Mucosa of rectum (tissue), 2 donors: ENCODE measurements at regions not wholly inside any gene's neighbourhood (a gene's known extent, or its start where the extent isn't known, plus 50 kb on each side); places are given as distances from the start of the nearest gene placed in this dataset.
"Not testable (repeated sequence)": the region's sequence is repeated elsewhere in the genome, so short reads cannot be mapped to it uniquely, and the experiment has no call there.

ENCODE experiments used
- H3K27ac ChIP-seq, 2 donors: one replicate each; pipeline ENCODE4 v1.7.0; 2013; ENCODE audit warnings: inconsistent platforms in 2 of 2, low read depth in 2 of 2, low read length in 2 of 2
- H3K27me3 ChIP-seq, 2 donors: one replicate each; pipeline ENCODE4 v1.7.0; 2013; ENCODE audit warnings: low read length in 2 of 2; ENCODE audit not compliant: control insufficient read depth in 2 of 2, insufficient read depth in 2 of 2
- H3K36me3 ChIP-seq, 2 donors: one replicate each; pipeline ENCODE4 v1.7.0; 2013; ENCODE audit warnings: low read length in 2 of 2; ENCODE audit not compliant: control insufficient read depth in 2 of 2, insufficient read depth in 2 of 2
- H3K4me1 ChIP-seq, 2 donors: one replicate each; pipeline ENCODE4 v1.7.0; 2013; ENCODE audit warnings: low read length in 2 of 2, mild to moderate bottlenecking in 1 of 2; ENCODE audit not compliant: control insufficient read depth in 2 of 2, insufficient read depth in 2 of 2
- H3K4me3 ChIP-seq, 2 donors: one replicate each; pipeline ENCODE4 v1.7.0; 2013; ENCODE audit warnings: low read length in 2 of 2
- H3K9ac ChIP-seq, 2 donors: one replicate each; pipeline ENCODE4 v1.7.0; 2013; ENCODE audit warnings: low read length in 2 of 2, low read depth in 1 of 2, mild to moderate bottlenecking in 1 of 2
- H3K9me3 ChIP-seq, 2 donors: one replicate each; pipeline ENCODE4 v1.7.0; 2013; ENCODE audit warnings: low read length in 2 of 2; ENCODE audit not compliant: control insufficient read depth in 2 of 2
- donor health status: healthy.
- donor health status: Normal muscosa, but diverticular disease.

GRCh38 chr21:17387030-17387617, 125.7 kb upstream of the CXADR start:
- Histone ChIP-seq H3K27ac (no peak overlapping the region), H3K4me1 (no peaks in the 10 kb centered on the region), H3K27me3 (no peaks in the 10 kb centered on the region), H3K9me3 (no peaks in the 10 kb centered on the region), H3K9ac (no peak overlapping the region), H3K36me3 (no peaks in the 10 kb centered on the region), H3K4me3 (no peak overlapping the region)

GRCh38 chr21:17388226-17388625, 124.6 kb upstream of the CXADR start:
- no peaks in the 10 kb centered on the region for H3K4me1 ChIP-seq
- no peak overlapping the region for H3K9ac ChIP-seq
- H3K36me3 ChIP-seq = no peaks in the 10 kb centered on the region
- no peaks in the 10 kb centered on the region for H3K27me3 ChIP-seq
- no peaks in the 10 kb centered on the region for H3K9me3 ChIP-seq
- no peak overlapping the region for H3K27ac ChIP-seq
- no peak overlapping the region for H3K4me3 ChIP-seq

- H3K4me1 ChIP-seq = no peaks in the 10 kb centered on the region
- no peaks in the 10 kb centered on the region for H3K27me3 ChIP-seq
- no peaks in the 10 kb centered on the region for H3K36me3 ChIP-seq
- no peak overlapping the region for H3K27ac ChIP-seq
- no peak overlapping the region for H3K9ac ChIP-seq
- no peak overlapping the region for H3K4me3 ChIP-seq
- no peaks in the 10 kb centered on the region for H3K9me3 ChIP-seq
Measured at GRCh38 chr21:17389311-17389710, 123.5 kb upstream of the CXADR start.

- Histone ChIP-seq H3K9ac (no peak overlapping the region), H3K27me3 (no peaks in the 10 kb centered on the region), H3K36me3 (no peaks in the 10 kb centered on the region), H3K27ac (no peak overlapping the region), H3K4me1 (no peaks in the 10 kb centered on the region), H3K9me3 (no peaks in the 10 kb centered on the region), H3K4me3 (no peak overlapping the region)
Measured at GRCh38 chr21:17390569-17390968, 122.3 kb upstream of the CXADR start.

- H3K9me3 ChIP-seq = no peaks in the 10 kb centered on the region
Measured at GRCh38 chr21:17391811-17392340, 121.0 kb upstream of the CXADR start.

GRCh38 chr21:17393413-17393812, 119.4 kb upstream of the CXADR start:
- Histone ChIP-seq H3K9me3 (no peaks in the 10 kb centered on the region), H3K27ac (no peak overlapping the region), H3K36me3 (no peaks in the 10 kb centered on the region), H3K4me1 (no peaks in the 10 kb centered on the region), H3K27me3 (no peaks in the 10 kb centered on the region), H3K4me3 (no peak overlapping the region), H3K9ac (no peak overlapping the region)

More at GRCh38 chr21:17391811-17392340, 121.0 kb upstream of the CXADR start:
- no peak overlapping the region for H3K9ac ChIP-seq
- no peaks in the 10 kb centered on the region for H3K4me1 ChIP-seq
- no peaks in the 10 kb centered on the region for H3K27me3 ChIP-seq
- H3K36me3 ChIP-seq = no peaks in the 10 kb centered on the region
- no peak overlapping the region for H3K27ac ChIP-seq
- no peak overlapping the region for H3K4me3 ChIP-seq

- Histone ChIP-seq H3K27ac (no peak overlapping the region), H3K9ac (no peak overlapping the region), H3K27me3 (no peaks in the 10 kb centered on the region)
Measured at GRCh38 chr21:17396948-17397347, 115.9 kb upstream of the CXADR start.

GRCh38 chr21:17397703-17398102, 115.1 kb upstream of the CXADR start:
- Histone ChIP-seq H3K4me1 (no peaks in the 10 kb centered on the region), H3K9ac (no peak overlapping the region), H3K36me3 (no peaks in the 10 kb centered on the region), H3K4me3 (no peak overlapping the region), H3K9me3 (no peaks in the 10 kb centered on the region), H3K27me3 (no peaks in the 10 kb centered on the region), H3K27ac (no peak overlapping the region)

More at GRCh38 chr21:17396948-17397347, 115.9 kb upstream of the CXADR start:
- Histone ChIP-seq H3K4me1 (no peaks in the 10 kb centered on the region), H3K4me3 (no peak overlapping the region), H3K9me3 (no peaks in the 10 kb centered on the region), H3K36me3 (no peaks in the 10 kb centered on the region)

GRCh38 chr21:17398954-17399353, 113.9 kb upstream of the CXADR start:
- H3K9me3 ChIP-seq, H3K27ac ChIP-seq, H3K4me3 ChIP-seq, H3K4me1 ChIP-seq, H3K36me3 ChIP-seq, H3K9ac ChIP-seq, H3K27me3 ChIP-seq: not testable (repeated sequence)

GRCh38 chr21:17402937-17403336, 109.9 kb upstream of the CXADR start:
- no peaks in the 10 kb centered on the region for H3K9me3 ChIP-seq
- H3K27me3 ChIP-seq = no peaks in the 10 kb centered on the region
- no peaks in the 10 kb centered on the region for H3K4me1 ChIP-seq
- H3K9ac ChIP-seq = no peak overlapping the region
- H3K27ac ChIP-seq = no peak overlapping the region
- no peaks in the 10 kb centered on the region for H3K36me3 ChIP-seq
- H3K4me3 ChIP-seq = no peak overlapping the region
